H1 (cell line): ENCODE measurements at regions not wholly inside any gene's neighbourhood (a gene's known extent, or its start where the extent isn't known, plus 50 kb on each side); places are given as distances from the start of the nearest gene placed in this dataset.

Experiments
- CREB1 ChIP-seq: IDR thresholded peaks from 2 replicates; pipeline ENCODE4 v1.6.1; 2012; ENCODE audit warnings: inconsistent platforms
- CTCF ChIP-seq, 3 experiments: IDR thresholded peaks; 1 replicate in 2 of 3; 2 replicates in 1 of 3; pipeline versions ENCODE4 v1.5.1 to v1.6.1; 2011; ENCODE audit warnings: low read length in 3 of 3, mild to moderate bottlenecking in 3 of 3, inconsistent platforms in 2 of 3, low read depth in 1 of 3, moderate library complexity in 1 of 3; ENCODE audit not compliant: insufficient read depth in 1 of 3; ENCODE audit errors: control extremely low read depth in 1 of 3
- EZH2 ChIP-seq: fragments of 200-600 bp; sonication (generic); IDR thresholded peaks from 2 replicates; pipeline ENCODE4 v1.7.1; 2012; ENCODE audit warnings: low read depth, mild to moderate bottlenecking, moderate library complexity, low read length, inconsistent platforms; ENCODE audit not compliant: severe bottlenecking
- NRF1 ChIP-seq: IDR thresholded peaks from 2 replicates; pipeline ENCODE4 v1.6.1; 2011; ENCODE audit warnings: mild to moderate bottlenecking, low read depth, low read length, improper control_type of control experiment
- POLR2AphosphoS5 ChIP-seq: IDR thresholded peaks from 2 replicates; pipeline ENCODE4 v1.6.1; 2011; ENCODE audit warnings: low read depth, low read length
- RAD21 ChIP-seq, 2 experiments: IDR thresholded peaks in 1 of 2; conservative IDR thresholded peaks in 1 of 2; 2 replicates each; pipeline ENCODE4 v1.6.1; 2011; ENCODE audit warnings: low read depth in 2 of 2, low read length in 2 of 2, improper control_type of control experiment in 1 of 2, inconsistent platforms in 1 of 2, mild to moderate bottlenecking in 1 of 2, moderate library complexity in 1 of 2

GRCh38 chr18:73983970-73984369 is 163.7 kb downstream of the FBXO15 start:
- TF ChIP-seq CTCF (IDR thresholded peaks at IDR 0.05; ENCODE audit: control extremely low read depth in 1 of 3, insufficient read depth in 1 of 3, low read depth in 1 of 3, low read length in 3 of 3) (no peak), EZH2 (no peak), POLR2AphosphoS5 (no peak), CREB1 (no peak), NRF1 (no peak), RAD21 (IDR thresholded peaks at IDR 0.05 in 1 of 2, conservative IDR thresholded peaks at IDR 0.05 in 1 of 2; ENCODE audit: low read depth in 2 of 2, low read length in 2 of 2) (no peak)
